H9 (cell line): ENCODE measurements at regions not wholly inside any gene's neighbourhood (a gene's known extent, or its start where the extent isn't known, plus 50 kb on each side); places are given as distances from the start of the nearest gene placed in this dataset.
"Not testable (repeated sequence)": the region's sequence is repeated elsewhere in the genome, so short reads cannot be mapped to it uniquely, and the experiment has no call there.

ENCODE experiments used
- DNase-seq: peaks from one replicate; pipeline ENCODE4 v3.0.0-alpha.2; 2017
- H2AFZ ChIP-seq: one replicate; pipeline ENCODE4 v1.6.1; 2013; ENCODE audit warnings: mild to moderate bottlenecking, low read length, control low read depth, moderate library complexity
- H2AK5ac ChIP-seq: 2 replicates; pipeline ENCODE4 v1.6.1; 2013; ENCODE audit warnings: low read length, control low read depth, mixed read lengths; ENCODE audit not compliant: insufficient read length
- H2BK120ac ChIP-seq: one replicate; pipeline ENCODE4 v1.6.1; 2013; ENCODE audit warnings: low read depth, mild to moderate bottlenecking, low read length, control low read depth, inconsistent platforms; ENCODE audit not compliant: poor library complexity, severe bottlenecking
- H2BK12ac ChIP-seq: 2 replicates; pipeline ENCODE4 v1.6.1; 2013; ENCODE audit warnings: low read length, control low read depth, mixed read lengths, low read depth; ENCODE audit not compliant: insufficient read length
- H2BK15ac ChIP-seq: 2 replicates; pipeline ENCODE4 v1.6.1; 2013; ENCODE audit warnings: low read depth, low read length, control low read depth
- H2BK20ac ChIP-seq: one replicate; pipeline ENCODE4 v1.6.1; 2013; ENCODE audit warnings: low read depth, mild to moderate bottlenecking, low read length, control low read depth, inconsistent platforms; ENCODE audit not compliant: poor library complexity, severe bottlenecking
- H2BK5ac ChIP-seq: 2 replicates; pipeline ENCODE4 v1.6.1; 2013; ENCODE audit warnings: low read length, control low read depth, mixed read lengths; ENCODE audit not compliant: insufficient read length
- H3K14ac ChIP-seq: 2 replicates; pipeline ENCODE4 v1.6.1; 2013; ENCODE audit warnings: low read length, control low read depth; ENCODE audit not compliant: insufficient read depth
- H3K18ac ChIP-seq: 2 replicates; pipeline ENCODE4 v1.6.1; 2013; ENCODE audit warnings: low read depth, mild to moderate bottlenecking, mixed read lengths, low read length, control low read depth; ENCODE audit not compliant: insufficient read length
- H3K23ac ChIP-seq: 2 replicates; pipeline ENCODE4 v1.6.1; 2013; ENCODE audit warnings: low read length, control low read depth, mixed read lengths, low read depth; ENCODE audit not compliant: insufficient read length
- H3K23me2 ChIP-seq: 2 replicates; pipeline ENCODE4 v1.6.1; 2013; ENCODE audit warnings: low read depth, mild to moderate bottlenecking, mixed read lengths, low read length, control low read depth; ENCODE audit not compliant: insufficient read length, poor library complexity, severe bottlenecking
- H3K27ac ChIP-seq: 2 replicates; pipeline ENCODE4 v1.5.1; 2013; ENCODE audit warnings: low read length, control low read depth, mixed read lengths, low read depth; ENCODE audit not compliant: insufficient read length
- H3K27me3 ChIP-seq: 2 replicates; pipeline ENCODE4 v1.6.1; 2013; ENCODE audit warnings: low read length, control low read depth, inconsistent platforms; ENCODE audit not compliant: insufficient read depth
- H3K4ac ChIP-seq: 2 replicates; pipeline ENCODE4 v1.6.1; 2013; ENCODE audit warnings: low read depth, mild to moderate bottlenecking, control low read depth, inconsistent platforms, low read length, moderate library complexity
- H3K4me1 ChIP-seq: 2 replicates; pipeline ENCODE4 v1.6.1; 2013; ENCODE audit warnings: low read length, control low read depth, inconsistent platforms; ENCODE audit not compliant: insufficient read depth
- H3K4me2 ChIP-seq: 2 replicates; pipeline ENCODE4 v1.6.1; 2013; ENCODE audit warnings: low read length, control low read depth, mixed read lengths; ENCODE audit not compliant: insufficient read length, insufficient read depth
- H3K56ac ChIP-seq: 2 replicates; pipeline ENCODE4 v1.6.1; 2013; ENCODE audit warnings: low read depth, mild to moderate bottlenecking, mixed read lengths, low read length, control low read depth; ENCODE audit not compliant: insufficient read length
- H3K79me1 ChIP-seq: 2 replicates; pipeline ENCODE4 v1.6.1; 2013; ENCODE audit warnings: low read depth, mild to moderate bottlenecking, moderate library complexity, low read length, control low read depth, inconsistent platforms; ENCODE audit not compliant: insufficient read depth, poor library complexity, severe bottlenecking
- H3K79me2 ChIP-seq: 2 replicates; pipeline ENCODE4 v1.6.1; 2013; ENCODE audit warnings: low read length, control low read depth, inconsistent platforms; ENCODE audit not compliant: insufficient read depth
- H3K9ac ChIP-seq: 2 replicates; pipeline ENCODE4 v1.6.1; 2013; ENCODE audit warnings: low read length, control low read depth, mixed read lengths; ENCODE audit not compliant: insufficient read length; ENCODE audit errors: extremely low read depth
- H3K9me3 ChIP-seq: one replicate; pipeline ENCODE4 v1.6.1; 2013; ENCODE audit warnings: low read depth, low read length, inconsistent platforms; ENCODE audit not compliant: control insufficient read depth
- H3T11ph ChIP-seq: one replicate; pipeline ENCODE4 v1.6.1; 2013; ENCODE audit warnings: mild to moderate bottlenecking, low read length, control low read depth, inconsistent platforms
- H4K20me1 ChIP-seq: one replicate; pipeline ENCODE4 v1.6.1; 2013; ENCODE audit not compliant: control insufficient read depth, insufficient read length, insufficient read depth
- H4K5ac ChIP-seq: 2 replicates; pipeline ENCODE4 v1.6.1; 2013; ENCODE audit warnings: low read depth, mild to moderate bottlenecking, mixed read lengths, low read length, control low read depth; ENCODE audit not compliant: insufficient read length
- H4K8ac ChIP-seq: replicated peaks from 2 replicates; pipeline ENCODE4 v1.6.1; 2013; ENCODE audit warnings: low read length, control low read depth, mixed read lengths, low read depth; ENCODE audit not compliant: insufficient read length
- H4K91ac ChIP-seq: 2 replicates; pipeline ENCODE4 v1.6.1; 2013; ENCODE audit warnings: low read depth, mild to moderate bottlenecking, moderate library complexity, mixed read lengths, low read length, control low read depth; ENCODE audit not compliant: insufficient read length
- H3K27ac Mint-ChIP-seq, 3 experiments: 2 replicates in 2 of 3; 3 replicates in 1 of 3; pipeline ENCODE4 v1.8.0; 2020 to 2021; ENCODE audit warnings: mixed read lengths in 3 of 3, mild to moderate bottlenecking in 1 of 3, moderate library complexity in 1 of 3
- H3K27me3 Mint-ChIP-seq: 2 replicates; pipeline ENCODE4 v1.8.0; 2021; ENCODE audit warnings: low read depth, mild to moderate bottlenecking, moderate library complexity, mixed read lengths
- H3K36me3 Mint-ChIP-seq, 3 experiments: 2 replicates in 2 of 3; 3 replicates in 1 of 3; pipeline ENCODE4 v1.8.0; 2020 to 2021; ENCODE audit warnings: low read depth in 3 of 3, mixed read lengths in 3 of 3; ENCODE audit not compliant: insufficient read depth in 1 of 3
- H3K4me1 Mint-ChIP-seq, 2 experiments: 2 replicates each; pipeline ENCODE4 v1.8.0; 2020; ENCODE audit warnings: mixed read lengths in 2 of 2
- H3K4me3 Mint-ChIP-seq, 2 experiments: 2 replicates in 1 of 2; 3 replicates in 1 of 2; pipeline ENCODE4 v1.8.0; 2020 to 2021; ENCODE audit warnings: mild to moderate bottlenecking in 2 of 2, mixed read lengths in 2 of 2, moderate library complexity in 1 of 2
- H3K9me3 Mint-ChIP-seq, 2 experiments: 2 replicates in 1 of 2; 3 replicates in 1 of 2; pipeline ENCODE4 v1.8.0; 2020; ENCODE audit warnings: mild to moderate bottlenecking in 2 of 2, mixed read lengths in 2 of 2, moderate library complexity in 1 of 2
- WGBS: extraction: QIAGEN DNeasy Blood & Tissue Kit; methylation state at CpG from one replicate; pipeline ENCODE4 v1.1.7; 2013; ENCODE audit warnings: missing lambda C conversion rate, low lambda C conversion rate, mixed read lengths; ENCODE audit not compliant: insufficient read length; ENCODE audit errors: extremely low coverage; 5-methylcytosine and 5-hydroxymethylcytosine counted together

DNA sequence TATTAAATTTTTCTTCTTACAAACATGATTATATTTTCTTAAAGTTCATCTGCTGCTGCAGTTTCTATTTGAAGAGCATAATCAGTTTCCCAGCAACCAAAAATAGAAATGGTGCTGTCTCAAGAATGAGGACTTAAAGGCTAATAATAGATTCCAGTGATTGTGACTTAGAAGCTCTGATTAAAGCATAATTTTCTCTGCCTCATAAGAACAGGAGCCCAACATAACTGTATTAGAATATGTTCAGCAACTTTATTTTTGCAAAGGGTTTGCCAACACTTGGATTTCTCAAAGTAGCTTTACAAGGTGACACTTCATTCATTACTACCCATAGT lies 227.9 kb downstream of the SPATA31A1 start:
- not testable (repeated sequence) for H3K27ac ChIP-seq, H3K23me2 ChIP-seq, H3K27ac Mint-ChIP-seq, H3K27me3 Mint-ChIP-seq, H3K56ac ChIP-seq, H3T11ph ChIP-seq, H4K91ac ChIP-seq, H3K14ac ChIP-seq, H4K20me1 ChIP-seq, H3K27me3 ChIP-seq, H2BK20ac ChIP-seq, H2BK120ac ChIP-seq, H3K4me2 ChIP-seq, H3K23ac ChIP-seq, H3K79me1 ChIP-seq, H3K18ac ChIP-seq, H3K4me1 ChIP-seq, H3K9ac ChIP-seq, H3K9me3 Mint-ChIP-seq, H3K9me3 ChIP-seq, H2BK12ac ChIP-seq, H4K8ac ChIP-seq, H3K4me3 Mint-ChIP-seq, H4K5ac ChIP-seq, DNase-seq, H2AK5ac ChIP-seq, H2BK5ac ChIP-seq, H2AFZ ChIP-seq, H3K79me2 ChIP-seq, H2BK15ac ChIP-seq, H3K4ac ChIP-seq, H3K36me3 Mint-ChIP-seq
- H3K4me1 Mint-ChIP-seq, result peaks cover 11% of the 10 kb centered on the region in 2 experiments

DNA sequence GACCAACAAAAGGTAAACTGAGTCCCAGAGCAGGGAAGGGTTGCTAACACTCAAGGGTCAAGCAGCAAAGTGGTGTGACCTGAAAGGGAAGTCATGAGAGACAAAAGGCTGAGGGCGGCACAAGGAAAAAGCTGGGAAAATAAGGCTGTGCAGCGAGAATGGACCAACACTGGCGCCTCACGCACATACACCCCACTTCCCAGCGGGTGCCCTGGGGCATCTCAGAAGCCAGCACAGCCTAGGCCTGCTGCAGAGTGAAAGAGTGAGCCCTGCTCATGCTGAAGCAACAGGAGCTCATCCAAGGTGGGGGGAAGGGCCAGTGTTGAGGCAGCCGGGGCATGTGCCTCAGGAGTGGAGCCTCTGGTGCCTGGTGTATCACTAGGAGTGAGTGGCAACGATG lies 229.8 kb downstream of the SPATA31A1 start:
- not testable (repeated sequence) for H4K91ac ChIP-seq, H3K9me3 ChIP-seq, H3K23me2 ChIP-seq, H3K4me3 Mint-ChIP-seq, H2BK15ac ChIP-seq, H3K4me2 ChIP-seq, H3K23ac ChIP-seq, H3K36me3 Mint-ChIP-seq, H3K9me3 Mint-ChIP-seq, H2AFZ ChIP-seq, H4K8ac ChIP-seq, DNase-seq, H3K27ac ChIP-seq, H4K5ac ChIP-seq, H2BK5ac ChIP-seq, H3T11ph ChIP-seq, H2BK120ac ChIP-seq, H2BK12ac ChIP-seq, H3K79me2 ChIP-seq, H2AK5ac ChIP-seq, H3K79me1 ChIP-seq, H3K27ac Mint-ChIP-seq, H2BK20ac ChIP-seq, H3K18ac ChIP-seq, H3K14ac ChIP-seq, H3K9ac ChIP-seq, H3K56ac ChIP-seq, H3K27me3 Mint-ChIP-seq, H4K20me1 ChIP-seq, H3K4ac ChIP-seq, H3K4me1 ChIP-seq, H3K27me3 ChIP-seq
- H3K4me1 Mint-ChIP-seq, result peaks cover 11% of the 10 kb centered on the region in 2 experiments
- no CpG with 5 or more reads among the region's 7 CpGs for WGBS
